GM18499 (cell line): ENCODE measurements at regions not wholly inside any gene's neighbourhood (a gene's known extent, or its start where the extent isn't known, plus 50 kb on each side); places are given as distances from the start of the nearest gene placed in this dataset.

Experiments used
- ATAC-seq: cut with Tn5 transposase; IDR thresholded peaks from one replicate; pipeline ENCODE4 v1.9.1; 2021; ENCODE audit warnings: moderate number of reproducible peaks; ENCODE audit not compliant: insufficient read depth, unreplicated experiment

GRCh38 chr13:56201834-56202233 is 938.9 kb upstream of the PRR20A start:
- ATAC-seq, result no peak

DNA sequence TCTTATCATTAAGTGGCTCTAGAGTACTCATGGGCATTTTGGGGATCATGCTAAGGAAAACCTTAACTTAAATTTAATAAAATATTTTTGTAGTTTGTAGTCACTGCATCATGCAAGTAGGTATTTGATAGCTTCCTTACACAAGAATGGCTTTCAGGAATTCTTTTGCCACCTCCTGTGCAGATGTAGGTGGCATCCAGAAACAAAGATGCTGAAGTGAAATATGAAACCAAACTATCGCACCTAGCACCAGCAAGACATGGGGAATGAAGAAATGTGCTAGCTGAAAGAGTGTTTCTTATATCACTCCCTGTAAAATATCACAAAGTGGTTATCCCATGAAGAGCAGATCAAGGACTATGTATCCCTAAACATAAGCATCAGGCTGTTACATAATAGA is 924.5 kb upstream of the PRR20A start:
- ATAC-seq, result no peak

GRCh38 chr13:56247692-56248091 is 893.0 kb upstream of the PRR20A start:
- ATAC-seq, result no peak

DNA sequence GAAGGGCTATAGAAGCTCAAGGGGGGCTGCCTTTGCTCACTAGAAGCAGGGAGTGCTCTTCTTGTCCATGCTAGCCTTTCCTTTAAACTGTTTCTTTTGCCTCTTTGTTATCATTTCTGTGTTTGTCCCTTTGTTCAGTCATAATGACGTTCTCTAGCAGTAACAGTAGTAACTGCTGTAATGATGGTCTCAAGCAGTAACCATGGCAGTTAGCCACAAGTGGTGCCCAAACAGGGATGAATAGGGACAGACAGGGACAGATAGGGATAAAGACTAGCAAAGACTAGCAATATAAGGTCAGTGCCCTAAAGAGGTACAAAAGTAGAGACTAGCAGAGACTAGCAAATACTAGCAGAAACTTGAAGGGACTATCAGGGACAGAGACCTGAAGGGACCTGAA is 869.0 kb upstream of the PRR20A start:
- no peak for ATAC-seq

DNA sequence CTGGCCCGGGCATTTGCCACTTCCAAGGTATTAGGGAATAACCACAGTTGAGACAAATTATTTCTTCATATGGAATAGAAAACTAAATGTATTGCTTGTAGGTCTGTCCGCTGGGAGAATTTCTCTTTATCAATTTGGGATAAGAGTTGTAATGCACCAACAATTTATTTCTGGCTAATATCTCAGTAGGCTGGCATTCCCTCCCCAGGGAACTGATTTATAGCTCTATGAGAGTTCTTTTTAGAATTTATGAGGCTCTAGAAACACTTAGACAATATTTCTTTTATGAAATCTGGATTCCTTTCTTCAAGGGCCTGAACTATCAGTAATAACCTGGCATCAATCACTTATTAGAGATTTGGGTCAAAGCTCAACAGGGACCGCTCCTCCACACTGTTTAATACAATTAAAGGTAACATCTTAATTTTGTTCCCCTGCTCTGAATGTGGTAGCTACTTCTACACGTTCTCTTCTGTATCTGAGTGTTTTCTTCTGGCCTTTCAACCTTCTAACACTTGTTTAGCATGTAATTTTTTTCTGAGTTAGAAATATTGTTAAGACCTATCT is 857.4 kb upstream of the PRR20A start:
- no peak for ATAC-seq

GRCh38 chr13:56299650-56300049 is 841.1 kb upstream of the PRR20A start:
- ATAC-seq, result no peak

GRCh38 chr13:56314765-56315164 is 826.0 kb upstream of the PRR20A start:
- ATAC-seq, result no peak

GRCh38 chr13:56317841-56318240 is 822.9 kb upstream of the PRR20A start:
- ATAC-seq, result no peak

DNA sequence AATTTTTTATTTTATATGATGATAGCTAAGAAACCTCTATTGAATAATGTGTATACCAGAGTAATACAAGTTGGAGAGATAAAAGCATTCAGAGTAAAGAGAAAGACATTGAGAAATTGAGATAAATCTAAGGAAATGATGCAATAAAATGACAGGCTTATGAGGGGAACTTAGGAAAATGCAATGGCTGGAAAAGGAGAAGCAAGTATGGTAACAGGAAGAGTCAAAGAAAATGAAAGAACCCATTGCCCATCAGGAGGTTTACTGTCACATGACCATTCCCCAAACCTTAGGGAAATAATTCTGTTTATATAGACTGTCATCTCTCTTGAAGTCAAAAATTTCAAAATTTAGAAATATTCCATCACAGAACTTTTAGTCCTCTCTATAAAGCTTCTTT is 808.0 kb upstream of the PRR20A start:
- no peak for ATAC-seq

- no peak for ATAC-seq
These were observed 804.9 kb upstream of the PRR20A start for GRCh38 chr13:56335775-56336174.

GRCh38 chr13:56338421-56338820 is 802.3 kb upstream of the PRR20A start:
- ATAC-seq, result no peak

GRCh38 chr13:56347014-56347413 is 793.7 kb upstream of the PRR20A start:
- no peak for ATAC-seq

DNA sequence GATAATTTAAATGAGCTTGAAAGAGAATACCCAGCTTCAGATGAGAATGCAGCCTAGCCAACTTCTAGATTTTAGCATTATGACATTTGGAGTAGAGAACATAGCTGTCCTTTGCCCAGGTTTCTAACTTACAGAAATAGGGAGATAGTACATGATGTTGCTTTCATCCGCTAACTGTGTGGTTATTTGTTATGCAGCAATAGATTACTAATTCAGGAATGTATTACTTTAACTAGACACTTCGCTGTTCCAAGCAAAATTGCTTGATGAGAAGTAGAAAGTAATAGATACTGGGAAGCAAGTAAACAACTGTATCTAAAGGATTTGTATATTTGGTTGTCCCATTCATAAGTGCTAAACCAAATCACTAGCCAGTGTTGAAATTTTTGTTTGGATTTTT is 790.9 kb upstream of the PRR20A start:
- no peak for ATAC-seq

- ATAC-seq, result no peak
These were observed 789.7 kb upstream of the PRR20A start for GRCh38 chr13:56351041-56351440.

- ATAC-seq, result no peak
These were observed 788.4 kb upstream of the PRR20A start for GRCh38 chr13:56352361-56352760.

DNA sequence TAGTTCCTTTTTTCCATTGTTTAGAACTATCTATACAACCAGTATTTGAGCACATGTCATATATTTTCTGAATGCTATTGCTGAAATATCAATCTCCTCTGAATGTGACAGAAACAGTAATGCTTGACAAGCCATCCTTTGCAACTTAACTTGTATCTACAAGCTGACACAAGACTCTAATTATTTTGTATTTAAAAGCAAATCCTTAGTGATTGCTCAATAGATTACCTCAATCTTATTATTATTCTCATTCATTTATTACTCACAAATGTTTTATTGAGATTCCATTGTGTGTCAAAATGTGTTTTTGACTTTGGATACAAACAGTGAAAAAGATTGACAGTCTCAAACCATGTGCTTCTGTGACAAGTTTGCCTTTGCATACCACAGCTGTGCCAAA is 787.8 kb upstream of the PRR20A start:
- no peak for ATAC-seq

DNA sequence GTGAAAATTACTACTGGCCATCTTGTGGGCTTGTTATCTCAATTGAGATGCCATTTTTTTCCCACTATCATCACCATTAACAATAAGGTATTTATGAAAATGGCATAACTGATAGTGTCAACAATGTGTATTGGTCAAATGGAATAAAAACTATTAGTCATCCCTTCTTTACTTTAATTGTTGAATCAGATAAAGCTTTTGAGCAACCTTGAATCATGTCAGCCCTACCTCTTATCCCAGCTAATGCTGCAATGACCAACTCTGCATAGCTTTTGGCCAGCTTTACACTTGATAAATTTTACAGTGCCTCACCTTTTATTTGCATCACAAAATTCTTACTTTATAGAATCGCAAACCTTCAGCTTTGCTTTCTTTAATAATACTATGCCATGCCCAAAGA is 784.0 kb upstream of the PRR20A start:
- no peak for ATAC-seq

- ATAC-seq, result no peak
These were observed 762.2 kb upstream of the PRR20A start for GRCh38 chr13:56378566-56378965.

- no peak for ATAC-seq
These were observed 747.2 kb upstream of the PRR20A start for GRCh38 chr13:56393549-56393948.

- ATAC-seq, result no peak
These were observed 744.4 kb upstream of the PRR20A start for GRCh38 chr13:56396318-56396717.

DNA sequence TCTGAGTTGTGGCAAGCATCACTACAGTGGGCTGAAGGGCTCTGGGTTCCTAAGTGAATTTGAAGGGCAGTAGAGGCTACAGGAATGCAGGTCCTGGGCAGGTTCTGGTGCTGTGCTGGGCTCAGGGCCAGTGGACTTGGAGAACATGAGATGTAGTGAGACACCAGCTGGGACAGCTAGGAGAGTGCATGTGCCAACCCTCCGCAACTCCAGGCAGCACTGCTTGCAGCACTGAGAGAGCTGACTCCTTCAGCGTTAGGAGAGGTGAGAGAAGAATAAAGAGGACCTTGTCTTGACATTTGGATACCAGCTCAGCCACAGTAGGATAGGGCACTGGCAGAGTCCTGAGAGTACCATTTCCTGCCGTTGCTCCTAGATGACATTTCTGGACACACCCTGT is 739.9 kb upstream of the PRR20A start:
- no peak for ATAC-seq

- ATAC-seq, result no peak
These were observed 727.9 kb upstream of the PRR20A start for GRCh38 chr13:56412856-56413255.

DNA sequence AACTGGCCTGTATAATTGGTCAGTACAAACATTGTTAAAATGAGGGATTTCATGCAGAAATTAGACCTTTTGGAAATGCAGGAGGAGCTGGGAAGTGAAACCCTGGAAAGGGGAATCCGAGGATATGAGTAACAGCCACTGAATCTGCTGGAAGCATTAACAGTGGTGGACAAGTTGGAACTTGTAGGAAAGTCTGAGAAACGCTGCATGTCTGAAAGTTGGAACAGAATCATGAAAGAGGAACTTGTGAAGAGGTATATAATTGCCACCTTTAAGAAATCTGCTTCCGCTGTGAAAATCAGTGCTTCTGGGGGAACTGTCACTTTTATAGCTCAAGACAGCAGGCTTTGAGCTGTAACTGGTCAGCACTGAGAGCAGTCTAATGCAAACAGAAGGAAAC is 716.5 kb upstream of the PRR20A start:
- no peak for ATAC-seq
